WTC11 (cell line): ENCODE measurements at regions not wholly inside any gene's neighbourhood (a gene's known extent, or its start where the extent isn't known, plus 50 kb on each side); places are given as distances from the start of the nearest gene placed in this dataset.
A peak's percentile ranks its signal among the peaks of the same experiment; 100 is the strongest.

Experiments used
- ATAC-seq: fragments of 200-7000 bp; cut with Tn5 transposase; 2 replicates; pipeline ENCODE4 v1.10.0; 2021; ENCODE audit warnings: mild to moderate bottlenecking, moderate library complexity
- CTCF ChIA-PET: fragments of 300-600 bp; sonication (Branson Sonifier 250); formaldehyde crosslinking; loops from one replicate; lab custom pipeline; 2021; ENCODE audit warnings: antibody characterized with exemption; lab: Charles Lee
- POLR2A ChIA-PET: fragments of 350-600 bp; sonication (Branson Sonifier 250); formaldehyde crosslinking; loops from one replicate; lab custom pipeline; 2021; ENCODE audit warnings: antibody characterized with exemption; lab: Charles Lee
- DNase-seq: peaks from one replicate; pipeline ENCODE4 v3.0.0; 2021; ENCODE audit warnings: low spot score
- H3K27ac Mint-ChIP-seq: 2 replicates; pipeline ENCODE4 v1.8.0; 2021; ENCODE audit warnings: mixed read lengths
- H3K27me3 Mint-ChIP-seq: 2 replicates; pipeline ENCODE4 v1.8.0; 2021; ENCODE audit warnings: low read depth, mild to moderate bottlenecking, moderate library complexity, mixed read lengths
- H3K36me3 Mint-ChIP-seq: 2 replicates; pipeline ENCODE4 v1.8.0; 2021; ENCODE audit warnings: mixed read lengths
- H3K4me1 Mint-ChIP-seq: 2 replicates; pipeline ENCODE4 v1.8.0; 2022; ENCODE audit warnings: mixed read lengths
- H3K4me3 Mint-ChIP-seq: 2 replicates; pipeline ENCODE4 v1.8.0; 2021; ENCODE audit warnings: mild to moderate bottlenecking, moderate library complexity, mixed read lengths
- H3K9me3 Mint-ChIP-seq: 2 replicates; pipeline ENCODE4 v1.8.0; 2021; ENCODE audit warnings: mixed read lengths
- CBFB ChIP-seq: sonication (generic); formaldehyde crosslinking; IDR thresholded peaks from 2 replicates; pipeline ENCODE4 v1.8.1; 2022; ENCODE audit warnings: mild to moderate bottlenecking, low read depth, missing genetic modification reagents
- CTCF ChIP-seq: fragments of 200-600 bp; IDR thresholded peaks from 2 replicates; pipeline ENCODE4 v1.8.0; 2022; ENCODE audit warnings: antibody characterized with exemption
- EMX1 ChIP-seq: fragments of 250-450 bp; sonication (Bioruptor Pico); IDR thresholded peaks from 2 replicates; pipeline ENCODE4 v1.8.0; 2021; ENCODE audit warnings: mild to moderate bottlenecking
- FOXJ3 ChIP-seq: sonication (generic); formaldehyde crosslinking; IDR thresholded peaks from 2 replicates; pipeline ENCODE4 v1.9.0; 2021; ENCODE audit warnings: missing genetic modification reagents, mild to moderate bottlenecking, borderline replicate concordance
- IRF1 ChIP-seq: sonication (generic); formaldehyde crosslinking; IDR thresholded peaks from 2 replicates; pipeline ENCODE4 v1.8.0; 2023; ENCODE audit warnings: missing genetic modification reagents
- NFATC4 ChIP-seq: fragments of 250-450 bp; sonication (Bioruptor Pico); IDR thresholded peaks from 2 replicates; pipeline ENCODE4 v1.9.0; 2021; ENCODE audit warnings: mild to moderate bottlenecking
- NFE2L1 ChIP-seq: sonication (generic); formaldehyde crosslinking; IDR thresholded peaks from 2 replicates; pipeline ENCODE4 v1.8.1; 2023; ENCODE audit warnings: missing genetic modification reagents
- NR2C2 ChIP-seq: sonication (generic); formaldehyde crosslinking; IDR thresholded peaks from 2 replicates; pipeline ENCODE4 v1.8.0; 2022; ENCODE audit warnings: mild to moderate bottlenecking, missing genetic modification reagents
- NR3C1 ChIP-seq: sonication (generic); formaldehyde crosslinking; conservative IDR thresholded peaks from 2 replicates; pipeline ENCODE4 v1.8.1; 2023; ENCODE audit warnings: low read depth, mild to moderate bottlenecking, missing genetic modification reagents
- ZNF423 ChIP-seq: fragments of 250-450 bp; sonication (Bioruptor Pico); IDR thresholded peaks from 2 replicates; pipeline ENCODE4 v2.1.2; 2022; ENCODE audit warnings: mild to moderate bottlenecking, moderate library complexity
- TF ChIP-seq, protein P1 (sequence below): sonication (generic); formaldehyde crosslinking; IDR thresholded peaks from 2 replicates; pipeline ENCODE4 v1.8.0; 2023; ENCODE audit warnings: mild to moderate bottlenecking, missing genetic modification reagents
- TF ChIP-seq, protein P2 (sequence below): sonication (generic); formaldehyde crosslinking; IDR thresholded peaks from 2 replicates; pipeline ENCODE4 v1.8.0; 2022; ENCODE audit warnings: mild to moderate bottlenecking, missing genetic modification reagents
- TF ChIP-seq, protein P3 (sequence below): sonication (generic); formaldehyde crosslinking; IDR thresholded peaks from 2 replicates; pipeline ENCODE4 v1.8.0; 2022; ENCODE audit warnings: mild to moderate bottlenecking, missing genetic modification reagents

DNA sequence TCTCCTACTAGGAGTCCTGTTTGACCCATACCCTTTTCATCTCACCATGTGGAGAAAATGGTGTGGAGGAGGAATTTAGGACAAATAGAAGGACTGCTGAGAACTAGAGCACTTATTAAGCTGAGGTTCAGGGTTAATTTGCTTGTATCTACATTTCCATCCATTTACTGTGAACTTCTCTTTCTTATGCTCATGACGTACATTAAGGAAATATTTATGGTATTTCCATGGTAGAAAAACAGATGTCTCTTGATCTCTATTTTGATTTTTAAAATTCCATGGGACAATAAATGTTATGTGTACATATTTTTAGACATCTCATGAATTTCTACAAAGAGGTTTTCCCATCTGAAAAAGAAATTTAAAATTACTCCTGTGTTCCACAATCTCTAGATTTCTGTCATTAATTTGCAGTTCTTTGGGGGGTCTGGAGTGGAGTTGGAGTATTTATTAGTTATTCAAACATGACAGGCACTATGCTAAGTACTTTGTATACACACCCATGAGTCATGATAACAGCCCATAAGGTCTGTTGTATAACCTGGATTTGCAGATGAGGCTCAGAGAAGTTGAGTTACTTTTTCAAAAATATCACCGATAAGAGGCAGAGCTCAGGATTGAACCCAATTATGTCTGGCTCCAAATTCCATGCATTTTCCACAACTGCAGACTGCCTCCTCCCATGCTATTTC is 112.6 kb downstream of the COPS8 start:
- POLR2A ChIA-PET: no interaction called here
- DNase-seq (no peak), ATAC-seq (no peak; the same call in 1 of the 2 replicates)
- H3K4me3 Mint-ChIP-seq: peak overlapping the region; percentile 16
- H3K27ac Mint-ChIP-seq: peak overlapping the region; percentile 97
- CTCF ChIA-PET: interaction anchor here (2.0 kb wide), 1 partner anchor 33 kb away, joined by 5 read pairs; no protein-coding TSS in a partner anchor
- H3K36me3 Mint-ChIP-seq: peaks cover 22% of the 10 kb centered on the region
- peaks cover 22% of the 10 kb centered on the region for H3K9me3 Mint-ChIP-seq
- H3K27me3 Mint-ChIP-seq: peaks cover 27% of the 10 kb centered on the region
- H3K4me1 Mint-ChIP-seq: peaks cover 63% of the 10 kb centered on the region
- no peak for TF ChIP-seq NR2C2
- no peak for TF ChIP-seq IRF1 (CRISPR knock-in tag)
- TF ChIP-seq NFATC4 (CRISPR knock-in tag): no peak
- TF ChIP-seq, protein P1, sequence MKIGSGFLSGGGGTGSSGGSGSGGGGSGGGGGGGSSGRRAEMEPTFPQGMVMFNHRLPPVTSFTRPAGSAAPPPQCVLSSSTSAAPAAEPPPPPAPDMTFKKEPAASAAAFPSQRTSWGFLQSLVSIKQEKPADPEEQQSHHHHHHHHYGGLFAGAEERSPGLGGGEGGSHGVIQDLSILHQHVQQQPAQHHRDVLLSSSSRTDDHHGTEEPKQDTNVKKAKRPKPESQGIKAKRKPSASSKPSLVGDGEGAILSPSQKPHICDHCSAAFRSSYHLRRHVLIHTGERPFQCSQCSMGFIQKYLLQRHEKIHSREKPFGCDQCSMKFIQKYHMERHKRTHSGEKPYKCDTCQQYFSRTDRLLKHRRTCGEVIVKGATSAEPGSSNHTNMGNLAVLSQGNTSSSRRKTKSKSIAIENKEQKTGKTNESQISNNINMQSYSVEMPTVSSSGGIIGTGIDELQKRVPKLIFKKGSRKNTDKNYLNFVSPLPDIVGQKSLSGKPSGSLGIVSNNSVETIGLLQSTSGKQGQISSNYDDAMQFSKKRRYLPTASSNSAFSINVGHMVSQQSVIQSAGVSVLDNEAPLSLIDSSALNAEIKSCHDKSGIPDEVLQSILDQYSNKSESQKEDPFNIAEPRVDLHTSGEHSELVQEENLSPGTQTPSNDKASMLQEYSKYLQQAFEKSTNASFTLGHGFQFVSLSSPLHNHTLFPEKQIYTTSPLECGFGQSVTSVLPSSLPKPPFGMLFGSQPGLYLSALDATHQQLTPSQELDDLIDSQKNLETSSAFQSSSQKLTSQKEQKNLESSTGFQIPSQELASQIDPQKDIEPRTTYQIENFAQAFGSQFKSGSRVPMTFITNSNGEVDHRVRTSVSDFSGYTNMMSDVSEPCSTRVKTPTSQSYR (CRISPR knock-in tag): no peak
- no peak for TF ChIP-seq CBFB (CRISPR knock-in tag)

- peak overlapping the region; percentile 97 for H3K27ac Mint-ChIP-seq
Measured at GRCh38 chr2:237199082-237199481, 113.4 kb downstream of the COPS8 start.

DNA sequence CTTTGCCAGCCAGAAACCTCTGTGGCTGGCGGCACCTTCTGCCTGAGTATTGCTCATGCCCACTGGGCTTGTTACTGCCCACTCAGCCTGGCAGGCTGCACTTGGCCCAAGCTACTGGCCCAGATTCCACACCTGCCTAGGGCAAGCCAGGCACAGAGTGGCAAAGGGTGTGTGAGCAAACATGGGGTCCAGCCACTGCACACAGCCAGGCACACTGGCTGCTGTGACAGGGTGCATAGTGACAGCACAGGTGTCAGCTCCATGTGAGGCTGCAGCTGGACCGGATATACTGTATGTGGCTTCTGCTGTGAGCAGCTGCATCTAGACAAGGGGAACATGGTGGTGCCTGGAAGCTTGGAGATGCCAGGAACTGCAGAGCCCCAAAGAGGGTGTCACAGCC is 113.9 kb downstream of the COPS8 start:
- H3K4me1 Mint-ChIP-seq: peaks cover 69% of the 10 kb centered on the region
- peaks cover 20% of the 10 kb centered on the region for H3K36me3 Mint-ChIP-seq
- ChIA-PET POLR2A (interaction anchor here (0.5 to 0.6 kb wide), 2 partner anchors 61 to 210 kb away, joined by 3 to 5 read pairs; no protein-coding TSS in a partner anchor), CTCF (interaction anchor here (1.5 to 2.0 kb wide), 2 partner anchors 34 to 222 kb away, joined by 5 to 7 read pairs; no protein-coding TSS in a partner anchor)
- no peak for DNase-seq
- H3K4me3 Mint-ChIP-seq: no peak overlapping the region
- peak; percentile 27 for ATAC-seq
- TF ChIP-seq, protein P2, sequence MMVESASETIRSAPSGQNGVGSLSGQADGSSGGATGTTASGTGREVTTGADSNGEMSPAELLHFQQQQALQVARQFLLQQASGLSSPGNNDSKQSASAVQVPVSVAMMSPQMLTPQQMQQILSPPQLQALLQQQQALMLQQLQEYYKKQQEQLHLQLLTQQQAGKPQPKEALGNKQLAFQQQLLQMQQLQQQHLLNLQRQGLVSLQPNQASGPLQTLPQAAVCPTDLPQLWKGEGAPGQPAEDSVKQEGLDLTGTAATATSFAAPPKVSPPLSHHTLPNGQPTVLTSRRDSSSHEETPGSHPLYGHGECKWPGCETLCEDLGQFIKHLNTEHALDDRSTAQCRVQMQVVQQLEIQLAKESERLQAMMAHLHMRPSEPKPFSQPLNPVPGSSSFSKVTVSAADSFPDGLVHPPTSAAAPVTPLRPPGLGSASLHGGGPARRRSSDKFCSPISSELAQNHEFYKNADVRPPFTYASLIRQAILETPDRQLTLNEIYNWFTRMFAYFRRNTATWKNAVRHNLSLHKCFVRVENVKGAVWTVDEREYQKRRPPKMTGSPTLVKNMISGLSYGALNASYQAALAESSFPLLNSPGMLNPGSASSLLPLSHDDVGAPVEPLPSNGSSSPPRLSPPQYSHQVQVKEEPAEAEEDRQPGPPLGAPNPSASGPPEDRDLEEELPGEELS (CRISPR knock-in tag): 0 out of 2 replicates have a peak, but pooled peaks have one; percentile 54
- TF ChIP-seq, protein P3, sequence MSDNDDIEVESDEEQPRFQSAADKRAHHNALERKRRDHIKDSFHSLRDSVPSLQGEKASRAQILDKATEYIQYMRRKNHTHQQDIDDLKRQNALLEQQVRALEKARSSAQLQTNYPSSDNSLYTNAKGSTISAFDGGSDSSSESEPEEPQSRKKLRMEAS (CRISPR knock-in tag): 0 out of 2 replicates have a peak, but pooled peaks have one; percentile 24
- no peak for TF ChIP-seq ZNF423
- no peak for TF ChIP-seq EMX1 (CRISPR knock-in tag)
- TF ChIP-seq NR3C1: no peak
- TF ChIP-seq, all 79 proteins: peak for 2
- Mint-ChIP-seq H3K9me3 (peaks cover 20% of the 10 kb centered on the region), H3K27ac (peak overlapping the region; percentile 97), H3K27me3 (peaks cover 34% of the 10 kb centered on the region)

More at GRCh38 chr2:237199082-237199481, 113.4 kb downstream of the COPS8 start:
- no peak; the same call in 1 of the 2 replicates for ATAC-seq
- TF ChIP-seq NFE2L1 (CRISPR knock-in tag): peak; percentile 83
- TF ChIP-seq FOXJ3 (CRISPR knock-in tag): no peak
- no peak for TF ChIP-seq CTCF
- Mint-ChIP-seq H3K27me3 (peaks cover 34% of the 10 kb centered on the region), H3K4me3 (peak overlapping the region; percentile 33), H3K36me3 (peaks cover 20% of the 10 kb centered on the region), H3K4me1 (peaks cover 67% of the 10 kb centered on the region), H3K9me3 (peaks cover 20% of the 10 kb centered on the region)
- no peak for DNase-seq
- CTCF ChIA-PET: interaction anchor here (1.5 to 2.0 kb wide), 2 partner anchors 34 to 223 kb away, joined by 5 to 7 read pairs; no protein-coding TSS in a partner anchor
- POLR2A ChIA-PET: no interaction called here
